Neural progenitor cell (in vitro differentiated cells): ENCODE measurements at regions not wholly inside any gene's neighbourhood (a gene's known extent, or its start where the extent isn't known, plus 50 kb on each side); places are given as distances from the start of the nearest gene placed in this dataset.

Source experiments
- DNase-seq: peaks from one replicate; pipeline ENCODE4 v3.0.0-alpha.2; 2016; ENCODE audit warnings: low spot score
- H2AFZ ChIP-seq: fragments of 200-600 bp; sonication (generic); replicated peaks from 2 replicates; pipeline ENCODE4 v1.6.1; 2016; ENCODE audit warnings: antibody characterized with exemption
- H3F3A ChIP-seq: fragments of 200-600 bp; sonication (generic); 2 replicates; pipeline ENCODE4 v1.6.1; 2016; ENCODE audit warnings: antibody characterized with exemption, low read depth
- H3K27ac ChIP-seq: fragments of 200-600 bp; sonication (generic); 2 replicates; pipeline ENCODE4 v1.5.1; 2016; ENCODE audit warnings: mild to moderate bottlenecking
- H3K27me3 ChIP-seq: fragments of 200-600 bp; sonication (generic); 2 replicates; pipeline ENCODE4 v1.6.1; 2016; ENCODE audit warnings: mild to moderate bottlenecking, moderate library complexity
- H3K36me3 ChIP-seq: fragments of 200-600 bp; sonication (generic); 2 replicates; pipeline ENCODE4 v1.5.1; 2016
- H3K4me1 ChIP-seq: fragments of 200-600 bp; sonication (generic); 2 replicates; pipeline ENCODE4 v1.6.1; 2016; ENCODE audit warnings: mixed run types
- H3K4me2 ChIP-seq: fragments of 200-600 bp; sonication (generic); 2 replicates; pipeline ENCODE4 v1.6.1; 2016
- H3K4me3 ChIP-seq: fragments of 200-600 bp; sonication (generic); 2 replicates; pipeline ENCODE4 v1.5.1; 2016
- H3K79me2 ChIP-seq: fragments of 200-600 bp; sonication (generic); 2 replicates; pipeline ENCODE4 v1.6.1; 2016; ENCODE audit warnings: low read depth
- H3K9ac ChIP-seq: fragments of 200-600 bp; sonication (generic); 2 replicates; pipeline ENCODE4 v1.6.1; 2016
- H3K9me3 ChIP-seq: fragments of 200-600 bp; sonication (generic); 2 replicates; pipeline ENCODE4 v1.5.1; 2016; ENCODE audit warnings: low read depth
- H4K20me1 ChIP-seq: fragments of 200-600 bp; sonication (generic); 2 replicates; pipeline ENCODE4 v1.6.1; 2016; ENCODE audit warnings: low read depth
- H3K27ac Mint-ChIP-seq: 3 replicates; pipeline ENCODE4 v1.8.0; 2021; ENCODE audit warnings: mixed read lengths
- H3K27me3 Mint-ChIP-seq: 2 replicates; pipeline ENCODE4 v1.8.0; 2022; ENCODE audit warnings: low read depth, mild to moderate bottlenecking, inconsistent platforms, moderate library complexity, mixed read lengths; ENCODE audit not compliant: insufficient read depth
- H3K36me3 Mint-ChIP-seq: 3 replicates; pipeline ENCODE4 v1.8.0; 2021; ENCODE audit warnings: mixed read lengths
- H3K4me1 Mint-ChIP-seq: 3 replicates; pipeline ENCODE4 v1.8.0; 2021; ENCODE audit warnings: mixed read lengths
- H3K4me3 Mint-ChIP-seq: 3 replicates; pipeline ENCODE4 v1.8.0; 2021; ENCODE audit warnings: mild to moderate bottlenecking, moderate library complexity, mixed read lengths
- H3K9me3 Mint-ChIP-seq: 3 replicates; pipeline ENCODE4 v1.8.0; 2020; ENCODE audit warnings: mixed read lengths
- CTCF ChIP-seq: fragments of 200-600 bp; sonication (generic); IDR thresholded peaks from 2 replicates; pipeline ENCODE4 v1.5.1; 2017; ENCODE audit warnings: antibody characterized with exemption, mild to moderate bottlenecking
- EZH2 ChIP-seq: fragments of 200-600 bp; sonication (generic); IDR thresholded peaks from 2 replicates; pipeline ENCODE4 v1.6.1; 2017; ENCODE audit warnings: antibody characterized with exemption, mild to moderate bottlenecking, moderate library complexity
- EZH2phosphoT487 ChIP-seq: fragments of 200-600 bp; sonication (generic); IDR thresholded peaks from 2 replicates; pipeline ENCODE4 v1.6.1; 2017; ENCODE audit warnings: antibody characterized with exemption

GRCh38 chr6:151749341-151749740, 58.1 kb upstream of the ESR1 start:
- Histone ChIP-seq H4K20me1 (no peaks in the 10 kb centered on the region), H3K27ac (no peak overlapping the region), H2AFZ (no peak overlapping the region), H3K9me3 (no peaks in the 10 kb centered on the region), H3K79me2 (no peaks in the 10 kb centered on the region), H3K4me3 (no peak overlapping the region), H3K27me3 (no peaks in the 10 kb centered on the region), H3K4me2 (no peak overlapping the region), H3K4me1 (no peaks in the 10 kb centered on the region), H3K36me3 (no peaks in the 10 kb centered on the region), H3K9ac (no peak overlapping the region), H3F3A (no peaks in the 10 kb centered on the region)
- no peak for DNase-seq
- Mint-ChIP-seq H3K9me3 (no peaks in the 10 kb centered on the region), H3K4me1 (no peaks in the 10 kb centered on the region), H3K36me3 (no peaks in the 10 kb centered on the region), H3K4me3 (no peak overlapping the region), H3K27me3 (no peaks in the 10 kb centered on the region), H3K27ac (no peak overlapping the region)
- no peak for TF ChIP-seq EZH2
- TF ChIP-seq EZH2phosphoT487, result no peak
- no peak for TF ChIP-seq CTCF

- no peak overlapping the region for H3K4me3 ChIP-seq
- no peak for TF ChIP-seq EZH2
- TF ChIP-seq CTCF, result no peak
- no peak for TF ChIP-seq EZH2phosphoT487
- Mint-ChIP-seq H3K9me3 (no peaks in the 10 kb centered on the region), H3K4me3 (no peak overlapping the region), H3K4me1 (no peaks in the 10 kb centered on the region), H3K36me3 (no peaks in the 10 kb centered on the region), H3K27me3 (peaks cover 7% of the 10 kb centered on the region), H3K27ac (no peak overlapping the region)
- H3K27ac ChIP-seq, result no peak overlapping the region
- no peaks in the 10 kb centered on the region for H3K27me3 ChIP-seq
- H3K9me3 ChIP-seq, result no peaks in the 10 kb centered on the region
- H4K20me1 ChIP-seq, result no peaks in the 10 kb centered on the region
- H3K4me2 ChIP-seq, result no peak overlapping the region
- no peaks in the 10 kb centered on the region for H3K36me3 ChIP-seq
- H2AFZ ChIP-seq, result no peak overlapping the region
- no peak overlapping the region for H3K9ac ChIP-seq
- H3K79me2 ChIP-seq, result no peaks in the 10 kb centered on the region
- H3F3A ChIP-seq, result no peaks in the 10 kb centered on the region
- no peaks in the 10 kb centered on the region for H3K4me1 ChIP-seq
- no peak for DNase-seq
Measured at GRCh38 chr6:151753581-151753980, 53.9 kb upstream of the ESR1 start.

- Mint-ChIP-seq H3K36me3 (no peaks in the 10 kb centered on the region), H3K4me3 (no peak overlapping the region), H3K27ac (no peak overlapping the region), H3K4me1 (no peaks in the 10 kb centered on the region), H3K27me3 (peaks cover 11% of the 10 kb centered on the region), H3K9me3 (no peaks in the 10 kb centered on the region)
- Histone ChIP-seq H3K4me3 (no peak overlapping the region), H4K20me1 (no peaks in the 10 kb centered on the region), H3K4me2 (no peak overlapping the region), H3K27me3 (no peaks in the 10 kb centered on the region), H3F3A (no peaks in the 10 kb centered on the region), H3K4me1 (no peaks in the 10 kb centered on the region), H3K36me3 (no peaks in the 10 kb centered on the region), H3K79me2 (no peaks in the 10 kb centered on the region), H3K9ac (no peak overlapping the region), H2AFZ (no peak overlapping the region), H3K9me3 (no peaks in the 10 kb centered on the region), H3K27ac (no peak overlapping the region)
- DNase-seq, result no peak
- TF ChIP-seq CTCF (no peak), EZH2 (no peak), EZH2phosphoT487 (no peak)
Measured at GRCh38 chr6:151757506-151757955, 50.0 kb upstream of the ESR1 start.
